BJ (cell line): ENCODE measurements at regions not wholly inside any gene's neighbourhood (a gene's known extent, or its start where the extent isn't known, plus 50 kb on each side); places are given as distances from the start of the nearest gene placed in this dataset.

Experiments used
- CTCF ChIA-PET: fragments of 350-600 bp; formaldehyde crosslinking; extraction: SDS; loops from one replicate; lab custom pipeline; 2021; ENCODE audit warnings: antibody characterized with exemption, inconsistent platforms; lab: Yijun Ruan, JAX
- POLR2A ChIA-PET: fragments of 300-600 bp; sonication (Branson Sonifier 250); formaldehyde crosslinking; extraction: SDS; loops from one replicate; lab custom pipeline; 2021; ENCODE audit warnings: antibody characterized with exemption; lab: Charles Lee
- DNase-seq: peaks from one replicate; pipeline ENCODE4 v3.0.0-alpha.2; 2011; ENCODE audit warnings: low read depth
- H3K27me3 ChIP-seq: 2 replicates; pipeline ENCODE4 v1.6.0; 2011; ENCODE audit warnings: low read length; ENCODE audit not compliant: control insufficient read depth, insufficient read depth
- H3K36me3 ChIP-seq: 2 replicates; pipeline ENCODE4 v1.5.1; 2011; ENCODE audit warnings: low read length; ENCODE audit not compliant: control insufficient read depth, insufficient read depth
- H3K4me3 ChIP-seq: 2 replicates; pipeline ENCODE4 v1.5.1; 2011; ENCODE audit warnings: low read depth, mild to moderate bottlenecking, control low read depth, low read length
- TF ChIP-seq, protein P1 (sequence below): IDR thresholded peaks from 2 replicates; pipeline ENCODE4 v1.5.1; 2011; ENCODE audit warnings: low read depth, mild to moderate bottlenecking, control low read depth, inconsistent platforms, low read length, moderate library complexity; ENCODE audit not compliant: insufficient read depth

DNA sequence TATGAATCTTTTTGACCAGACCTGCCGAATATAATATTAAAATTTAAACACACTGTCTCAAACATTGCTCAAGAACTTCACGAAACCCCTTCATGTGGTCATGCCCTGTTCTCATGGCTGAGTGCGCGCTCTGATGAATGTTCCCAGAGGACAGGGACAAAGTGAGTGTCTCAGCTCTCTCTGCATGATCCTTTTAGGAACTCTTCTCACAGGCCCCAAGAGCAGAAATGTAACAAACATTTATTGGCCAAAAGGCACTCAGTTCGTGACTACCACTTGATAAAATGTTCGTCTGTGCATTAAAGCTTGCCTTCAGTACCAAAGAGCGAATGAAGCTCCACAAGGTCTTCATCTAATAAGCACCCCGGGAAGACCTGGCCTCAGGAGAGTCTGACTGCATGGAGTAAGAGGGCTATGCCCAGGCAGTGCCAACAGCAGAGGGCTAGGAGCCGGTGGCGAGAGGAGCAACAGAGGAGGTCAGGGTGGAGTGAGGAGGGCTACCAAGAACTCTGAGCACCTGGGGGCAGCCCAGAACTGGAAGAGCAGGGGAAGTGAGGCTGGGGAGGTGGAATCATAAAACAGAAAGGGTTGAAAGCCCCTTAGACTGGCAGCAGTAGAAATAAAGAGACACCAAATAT lies 171.1 kb downstream of the RHOU start:
- POLR2A ChIA-PET: no interaction called here
- H3K27me3 ChIP-seq: peaks cover 2% of the 10 kb centered on the region
- CTCF ChIA-PET: no interaction called here
- H3K36me3 ChIP-seq: no peaks in the 10 kb centered on the region
- no peak for DNase-seq
- no peak overlapping the region for H3K4me3 ChIP-seq
- TF ChIP-seq, protein P1, sequence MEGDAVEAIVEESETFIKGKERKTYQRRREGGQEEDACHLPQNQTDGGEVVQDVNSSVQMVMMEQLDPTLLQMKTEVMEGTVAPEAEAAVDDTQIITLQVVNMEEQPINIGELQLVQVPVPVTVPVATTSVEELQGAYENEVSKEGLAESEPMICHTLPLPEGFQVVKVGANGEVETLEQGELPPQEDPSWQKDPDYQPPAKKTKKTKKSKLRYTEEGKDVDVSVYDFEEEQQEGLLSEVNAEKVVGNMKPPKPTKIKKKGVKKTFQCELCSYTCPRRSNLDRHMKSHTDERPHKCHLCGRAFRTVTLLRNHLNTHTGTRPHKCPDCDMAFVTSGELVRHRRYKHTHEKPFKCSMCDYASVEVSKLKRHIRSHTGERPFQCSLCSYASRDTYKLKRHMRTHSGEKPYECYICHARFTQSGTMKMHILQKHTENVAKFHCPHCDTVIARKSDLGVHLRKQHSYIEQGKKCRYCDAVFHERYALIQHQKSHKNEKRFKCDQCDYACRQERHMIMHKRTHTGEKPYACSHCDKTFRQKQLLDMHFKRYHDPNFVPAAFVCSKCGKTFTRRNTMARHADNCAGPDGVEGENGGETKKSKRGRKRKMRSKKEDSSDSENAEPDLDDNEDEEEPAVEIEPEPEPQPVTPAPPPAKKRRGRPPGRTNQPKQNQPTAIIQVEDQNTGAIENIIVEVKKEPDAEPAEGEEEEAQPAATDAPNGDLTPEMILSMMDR: no peak

DNA sequence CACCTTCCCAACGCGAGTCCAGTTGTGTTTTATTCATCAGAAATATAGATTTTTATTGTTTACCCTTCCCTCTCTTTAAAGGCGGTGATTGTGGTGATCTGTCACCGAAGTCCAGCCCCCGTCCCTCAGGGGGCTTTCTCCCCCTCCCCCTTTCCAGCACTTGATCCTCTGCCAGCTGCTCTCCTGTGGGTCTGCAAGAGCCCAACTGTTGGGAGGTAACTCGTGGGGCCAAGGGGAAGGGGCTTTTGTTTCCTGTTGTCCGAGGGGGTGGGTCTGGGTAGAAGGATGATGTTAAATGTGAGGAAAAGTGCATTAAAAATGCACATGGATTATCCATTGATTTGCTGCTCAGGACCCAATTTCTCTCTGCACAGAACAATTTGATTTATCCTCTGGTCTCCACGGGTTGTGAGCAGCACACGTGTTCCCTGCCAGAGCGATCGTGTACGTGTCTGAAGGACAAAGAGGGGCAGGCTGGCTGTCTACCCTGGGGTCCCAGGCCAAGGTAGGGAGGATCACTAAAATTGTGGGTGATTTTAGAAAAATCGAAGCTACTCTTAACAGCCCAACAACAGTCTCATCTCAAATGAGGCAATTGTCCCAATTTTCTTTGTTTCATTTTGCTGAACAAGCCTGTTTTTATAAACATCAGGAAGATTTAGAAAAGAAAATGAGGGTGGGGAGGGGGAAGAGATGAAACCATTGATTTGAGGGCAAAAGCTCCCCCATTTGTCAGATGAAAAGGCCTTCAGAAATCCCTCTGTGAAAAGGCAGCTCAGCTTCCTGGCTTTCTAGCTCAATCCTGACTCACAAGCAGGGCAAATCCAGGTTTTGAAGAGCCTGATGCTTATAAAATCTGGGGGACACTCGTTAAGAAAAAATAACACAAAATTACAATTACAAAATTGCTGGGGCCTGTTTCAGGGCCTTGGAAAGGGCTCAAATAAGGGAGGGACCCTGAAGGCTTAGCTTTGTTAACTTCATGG lies 176.2 kb downstream of the RHOU start:
- no peak for DNase-seq
- Histone ChIP-seq H3K36me3 (no peaks in the 10 kb centered on the region), H3K4me3 (no peak overlapping the region), H3K27me3 (no peaks in the 10 kb centered on the region; the same call in 1 of the 2 replicates)
- CTCF ChIA-PET: interaction anchor here (0.7 kb wide), 2 partner anchors 8 to 9 kb away, joined by 3 read pairs; no protein-coding TSS in a partner anchor
- TF ChIP-seq, protein P1: no peak
- POLR2A ChIA-PET: no interaction called here

- TF ChIP-seq, protein P1: no peak
- Histone ChIP-seq H3K27me3 (no peaks in the 10 kb centered on the region; the same call in 1 of the 2 replicates), H3K36me3 (no peaks in the 10 kb centered on the region), H3K4me3 (no peak overlapping the region)
- ChIA-PET POLR2A (interaction anchor here (0.7 kb wide), 1 partner anchor 20 kb away, joined by 5 read pairs; no protein-coding TSS in a partner anchor), CTCF (interaction anchor here (0.6 to 1.6 kb wide), 5 partner anchors 15 to 102 kb away, joined by 3 to 6 read pairs (median 4); no protein-coding TSS in a partner anchor)
- DNase-seq: no peak
Observed at GRCh38 chr1:228913626-228914414, 178.5 kb downstream of the RHOU start.

DNA sequence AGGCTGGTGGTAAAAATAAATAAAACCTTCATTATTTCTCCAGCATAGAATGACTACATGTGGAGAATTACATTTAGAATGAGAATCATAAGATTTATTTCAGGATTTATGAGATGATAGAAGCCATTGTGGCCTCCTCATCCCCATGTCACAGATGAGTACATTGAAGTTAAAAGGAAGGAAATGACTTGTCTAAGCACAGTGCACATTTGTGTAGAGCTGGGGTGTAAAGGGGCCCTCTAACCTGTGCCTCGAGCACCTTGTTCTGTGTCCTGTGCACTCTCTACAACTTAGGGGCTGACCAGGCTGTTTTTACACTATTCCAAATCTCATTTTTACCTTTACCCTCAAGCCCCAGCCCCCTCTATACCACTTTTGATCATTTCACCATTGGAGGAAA lies 179.4 kb downstream of the RHOU start:
- POLR2A ChIA-PET: no interaction called here
- TF ChIP-seq, protein P1: no peak

More for the DNA sequence above, 179.4 kb downstream of the RHOU start:
- H3K36me3 ChIP-seq: no peaks in the 10 kb centered on the region
- no peak for DNase-seq
- CTCF ChIA-PET: interaction anchor here (1.4 to 1.6 kb wide), 2 partner anchors 16 to 32 kb away, joined by 3 to 4 read pairs; no protein-coding TSS in a partner anchor
- H3K27me3 ChIP-seq: no peaks in the 10 kb centered on the region
- no peak overlapping the region for H3K4me3 ChIP-seq
